ENCODE measurements at regions not wholly inside any gene's neighbourhood (a gene's known extent, or its start where the extent isn't known, plus 50 kb on each side); places are given as distances from the start of the nearest gene placed in this dataset.

DNA sequence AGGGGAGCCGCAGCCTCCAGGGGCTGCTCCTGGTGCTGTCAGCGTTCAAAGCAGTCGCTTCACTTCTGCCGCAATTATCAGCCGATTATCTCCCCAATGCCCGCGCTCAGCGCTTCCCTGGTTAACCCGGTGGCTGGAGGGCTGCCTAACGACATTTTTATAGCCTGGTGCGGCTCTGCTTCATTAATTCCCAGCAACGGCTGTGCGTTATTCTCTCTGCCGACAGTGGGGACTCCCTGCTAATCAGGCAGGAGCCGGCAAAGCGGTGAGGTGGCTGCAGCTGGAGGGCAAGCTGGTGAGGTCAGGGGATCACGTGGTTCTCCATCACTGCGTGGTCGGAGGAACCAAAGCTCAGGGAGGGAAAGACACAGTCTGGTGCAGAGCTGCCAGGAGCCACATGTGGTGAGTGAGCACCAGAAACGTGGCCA, 62.9 kb downstream of the GLRX5 start:
- TF ChIP-seq EP300 (IDR thresholded peaks at IDR 0.05) (no peak), POLR2AphosphoS5 (IDR thresholded peaks at IDR 0.05) (no peak), POLR2A (IDR thresholded peaks at IDR 0.05; ENCODE audit: low read depth) (no peak)
- TF ChIP-seq, protein P1, sequence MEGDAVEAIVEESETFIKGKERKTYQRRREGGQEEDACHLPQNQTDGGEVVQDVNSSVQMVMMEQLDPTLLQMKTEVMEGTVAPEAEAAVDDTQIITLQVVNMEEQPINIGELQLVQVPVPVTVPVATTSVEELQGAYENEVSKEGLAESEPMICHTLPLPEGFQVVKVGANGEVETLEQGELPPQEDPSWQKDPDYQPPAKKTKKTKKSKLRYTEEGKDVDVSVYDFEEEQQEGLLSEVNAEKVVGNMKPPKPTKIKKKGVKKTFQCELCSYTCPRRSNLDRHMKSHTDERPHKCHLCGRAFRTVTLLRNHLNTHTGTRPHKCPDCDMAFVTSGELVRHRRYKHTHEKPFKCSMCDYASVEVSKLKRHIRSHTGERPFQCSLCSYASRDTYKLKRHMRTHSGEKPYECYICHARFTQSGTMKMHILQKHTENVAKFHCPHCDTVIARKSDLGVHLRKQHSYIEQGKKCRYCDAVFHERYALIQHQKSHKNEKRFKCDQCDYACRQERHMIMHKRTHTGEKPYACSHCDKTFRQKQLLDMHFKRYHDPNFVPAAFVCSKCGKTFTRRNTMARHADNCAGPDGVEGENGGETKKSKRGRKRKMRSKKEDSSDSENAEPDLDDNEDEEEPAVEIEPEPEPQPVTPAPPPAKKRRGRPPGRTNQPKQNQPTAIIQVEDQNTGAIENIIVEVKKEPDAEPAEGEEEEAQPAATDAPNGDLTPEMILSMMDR (IDR thresholded peaks at IDR 0.05), result no peak
- H3K27me3 ChIP-seq, result peaks cover 0 to 50% (median 3%) of the 10 kb centered on the region in 4 donors
- WGBS, result 11% methylated on average over 20 of the region's 20 CpGs
- H3K36me3 ChIP-seq, result no peaks in the 10 kb centered on the region
- DNase-seq (ENCODE audit: extremely low spot score), result no peak
- peaks cover 0 to 4% (median 0%) of the 10 kb centered on the region in 4 donors for H3K9me3 ChIP-seq
- intact Hi-C loops (cut with DNase I), result no loop called here
- peaks cover 0 to 7% (median 6%) of the 10 kb centered on the region in 4 donors for H3K4me1 ChIP-seq
- H3K27ac ChIP-seq (replicated peaks in 1 of 4), result no peak overlapping the region
- H3K4me3 ChIP-seq, result no peak overlapping the region

DNA sequence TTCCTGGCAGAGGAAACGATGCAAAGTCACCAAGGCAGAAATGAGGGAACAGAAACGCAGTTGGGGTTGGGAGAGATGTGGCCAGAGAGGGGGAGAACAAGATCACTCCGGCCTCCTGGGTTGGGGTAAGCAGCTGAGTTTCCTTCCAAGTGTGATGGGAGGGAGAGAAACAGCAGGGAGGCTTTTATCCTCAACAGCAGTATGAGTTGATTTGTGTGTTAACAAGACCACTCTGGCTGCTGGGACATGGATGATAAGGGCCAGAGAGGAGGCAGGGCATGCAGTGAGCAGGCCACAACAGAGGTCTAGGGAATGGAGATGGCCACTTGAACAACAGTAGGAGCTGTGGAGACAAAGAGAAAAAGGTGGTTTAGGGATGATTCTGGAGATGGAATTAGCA, 66.8 kb downstream of the GLRX5 start:
- 25% methylated on average over 3 of the region's 3 CpGs for WGBS
- Histone ChIP-seq H3K27me3 (peaks cover 0 to 59% (median 3%) of the 10 kb centered on the region in 4 donors), H3K27ac (replicated peaks in 1 of 4) (no peak overlapping the region), H3K36me3 (no peaks in the 10 kb centered on the region), H3K9me3 (peaks cover 0 to 9% (median 5%) of the 10 kb centered on the region in 4 donors), H3K4me3 (no peak overlapping the region), H3K4me1 (peaks cover 0 to 7% (median 6%) of the 10 kb centered on the region in 4 donors)
- intact Hi-C loops (cut with DNase I), result no loop called here
- TF ChIP-seq EP300 (IDR thresholded peaks at IDR 0.05) (no peak), POLR2A (IDR thresholded peaks at IDR 0.05; ENCODE audit: low read depth) (no peak), POLR2AphosphoS5 (IDR thresholded peaks at IDR 0.05) (no peak)
- TF ChIP-seq, protein P1 (IDR thresholded peaks at IDR 0.05), result no peak
- no peak for DNase-seq (ENCODE audit: extremely low spot score)

DNA sequence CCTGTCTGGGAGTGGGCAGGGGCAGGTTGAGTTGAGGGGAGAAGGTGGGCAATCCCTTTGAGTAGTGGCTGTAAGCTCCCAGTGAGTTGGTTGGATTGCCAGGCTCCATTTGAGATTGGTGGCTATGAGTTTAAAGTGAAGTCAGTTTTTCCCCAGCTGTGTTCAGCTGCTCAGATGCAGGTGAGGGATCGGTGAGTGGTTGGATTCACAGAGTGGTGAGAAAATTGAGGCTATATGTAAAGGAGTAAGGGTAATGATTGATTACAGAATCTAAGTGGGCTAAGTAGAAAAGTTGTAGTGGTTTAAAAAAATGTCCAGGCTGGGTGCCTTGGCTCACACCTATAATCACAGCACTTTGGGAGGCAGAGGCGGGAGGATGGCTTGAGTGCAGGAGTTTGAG, 68.6 kb downstream of the GLRX5 start:
- H3K4me3 ChIP-seq, result no peak overlapping the region
- H3K4me1 ChIP-seq, result no peaks in the 10 kb centered on the region
- 86% methylated on average over 2 of the region's 2 CpGs for WGBS
- peaks cover 0 to 64% (median 0%) of the 10 kb centered on the region in 4 donors for H3K27me3 ChIP-seq
- DNase-seq (ENCODE audit: extremely low spot score), result no peak
- intact Hi-C loops (cut with DNase I), result no loop called here
- H3K27ac ChIP-seq (replicated peaks in 1 of 4), result no peak overlapping the region
- H3K36me3 ChIP-seq, result no peaks in the 10 kb centered on the region
- TF ChIP-seq POLR2AphosphoS5 (IDR thresholded peaks at IDR 0.05), result no peak
- TF ChIP-seq POLR2A (IDR thresholded peaks at IDR 0.05; ENCODE audit: low read depth), result no peak
- no peak for TF ChIP-seq EP300 (IDR thresholded peaks at IDR 0.05)
- TF ChIP-seq, protein P1 (IDR thresholded peaks at IDR 0.05), result no peak
- peaks cover 0 to 9% (median 5%) of the 10 kb centered on the region in 4 donors for H3K9me3 ChIP-seq

DNA sequence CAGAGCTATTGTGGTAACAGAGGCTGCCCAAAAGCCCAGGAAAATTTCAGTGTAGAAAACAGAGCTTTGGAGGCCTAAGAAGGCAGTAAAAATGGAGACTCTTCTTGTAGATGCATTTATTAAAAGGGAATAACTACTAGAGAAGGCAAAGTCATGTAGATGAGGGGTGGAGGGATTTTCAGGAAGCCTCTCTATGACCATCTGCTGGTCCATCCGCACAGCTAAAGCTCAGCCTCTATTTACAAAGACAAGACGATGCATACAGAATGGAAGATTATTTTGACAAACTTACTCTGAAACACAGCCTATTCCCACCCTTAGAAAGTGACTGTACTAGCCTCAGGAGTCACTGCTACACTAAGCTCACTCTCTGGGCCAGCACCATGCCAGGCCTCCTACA, 71.4 kb downstream of the GLRX5 start:
- intact Hi-C loops (cut with DNase I), result no loop called here
- peaks cover 0 to 62% (median 0%) of the 10 kb centered on the region in 4 donors for H3K27me3 ChIP-seq
- H3K27ac ChIP-seq (replicated peaks in 1 of 4), result no peak overlapping the region
- 76% methylated on average over 2 of the region's 2 CpGs for WGBS
- H3K4me3 ChIP-seq, result no peak overlapping the region
- no peaks in the 10 kb centered on the region for H3K4me1 ChIP-seq
- H3K9me3 ChIP-seq, result peaks cover 0 to 6% (median 4%) of the 10 kb centered on the region in 4 donors
- no peaks in the 10 kb centered on the region for H3K36me3 ChIP-seq
- DNase-seq (ENCODE audit: extremely low spot score), result no peak
- TF ChIP-seq, protein P1 (IDR thresholded peaks at IDR 0.05), result no peak
- TF ChIP-seq POLR2AphosphoS5 (IDR thresholded peaks at IDR 0.05), result no peak
- TF ChIP-seq POLR2A (IDR thresholded peaks at IDR 0.05; ENCODE audit: low read depth), result no peak
- no peak for TF ChIP-seq EP300 (IDR thresholded peaks at IDR 0.05)
